AG09319 (cell line): ENCODE measurements at regions not wholly inside any gene's neighbourhood (a gene's known extent, or its start where the extent isn't known, plus 50 kb on each side); places are given as distances from the start of the nearest gene placed in this dataset.

Experiments used
- DNase-seq: peaks from one replicate; pipeline ENCODE4 v3.0.0-alpha.2; 2010; ENCODE audit warnings: low read depth; ENCODE audit errors: extremely low read depth
- CTCF ChIP-seq: IDR thresholded peaks from 2 replicates; pipeline ENCODE4 v1.5.1; 2011; ENCODE audit warnings: low read depth, mild to moderate bottlenecking, inconsistent platforms, low read length, moderate library complexity

GRCh38 chr14:103227094-103227768 is 104.0 kb downstream of the TNFAIP2 start:
- no peak for TF ChIP-seq CTCF

GRCh38 chr14:103228076-103228806 is 105.0 kb downstream of the TNFAIP2 start:
- no peak for TF ChIP-seq CTCF
- no peak for DNase-seq

More at GRCh38 chr14:103227094-103227768, 104.0 kb downstream of the TNFAIP2 start:
- no peak for DNase-seq

- TF ChIP-seq CTCF, result no peak
- no peak for DNase-seq
These were observed 105.2 kb upstream of the EIF5 start for GRCh38 chr14:103228866-103229265.

- no peak for TF ChIP-seq CTCF
- no peak for DNase-seq
These were observed 104.0 kb upstream of the EIF5 start for GRCh38 chr14:103230021-103230420.

- no peak for DNase-seq
These were observed 103.2 kb upstream of the EIF5 start for GRCh38 chr14:103230658-103231334.

GRCh38 chr14:103231376-103232019 is 102.5 kb upstream of the EIF5 start:
- no peak for DNase-seq

More at GRCh38 chr14:103230658-103231334, 103.2 kb upstream of the EIF5 start:
- TF ChIP-seq CTCF, result no peak

More at GRCh38 chr14:103231376-103232019, 102.5 kb upstream of the EIF5 start:
- TF ChIP-seq CTCF, result no peak
